LHCN-M2 (cell line): ENCODE measurements at regions not wholly inside any gene's neighbourhood (a gene's known extent, or its start where the extent isn't known, plus 50 kb on each side); places are given as distances from the start of the nearest gene placed in this dataset.

Source experiments
- DNase-seq: peaks from one replicate; pipeline ENCODE4 v3.0.0-alpha.2; 2012; ENCODE audit warnings: low read depth

- DNase-seq = no peak
These were observed 54.6 kb upstream of the PARM1 start for GRCh38 chr4:74878323-74878722.

- no peak for DNase-seq
These were observed 57.5 kb upstream of the PARM1 start for GRCh38 chr4:74875451-74875850.

GRCh38 chr4:74874753-74875367 is 58.1 kb upstream of the PARM1 start:
- DNase-seq = peak; percentile 78

GRCh38 chr4:74873545-74874301 is 59.2 kb upstream of the PARM1 start:
- DNase-seq = peak; percentile 12

- DNase-seq = no peak
These were observed 64.7 kb upstream of the BTC start for GRCh38 chr4:74858921-74859562.

GRCh38 chr4:74855879-74856278 is 61.6 kb upstream of the BTC start:
- peak; percentile 32 for DNase-seq

- no peak for DNase-seq
These were observed 54.5 kb upstream of the BTC start for GRCh38 chr4:74848774-74849173.

- no peak for DNase-seq
These were observed 51.5 kb upstream of the BTC start for GRCh38 chr4:74845834-74846233.
